ENCODE measurements at regions not wholly inside any gene's neighbourhood (a gene's known extent, or its start where the extent isn't known, plus 50 kb on each side); places are given as distances from the start of the nearest gene placed in this dataset.

- TF ChIP-seq CTCF (IDR thresholded peaks at IDR 0.05; ENCODE audit: extremely low read depth in 1 of 2, insufficient read depth in 1 of 2, low read depth in 1 of 2, low read length in 2 of 2), result no peak
- TF ChIP-seq POLR2A (IDR thresholded peaks at IDR 0.05; ENCODE audit: low read depth, low read length), result no peak
- no peak for TF ChIP-seq EZH2 (IDR thresholded peaks at IDR 0.05; ENCODE audit: borderline replicate concordance, low read depth, low read length, severe bottlenecking)
- no peak for TF ChIP-seq JUN (IDR thresholded peaks at IDR 0.05; ENCODE audit: borderline replicate concordance, insufficient read depth, insufficient read length, low read depth)
- no peak for TF ChIP-seq MAX (IDR thresholded peaks at IDR 0.05; ENCODE audit: insufficient read depth, insufficient read length)
- TF ChIP-seq MYC (IDR thresholded peaks at IDR 0.05; ENCODE audit: low read depth, low read length), result no peak
- no peak for TF ChIP-seq FOS (IDR thresholded peaks at IDR 0.05; ENCODE audit: borderline replicate concordance, insufficient read depth, low read length)
Measured at GRCh38 chr4:138948918-138949317, 66.7 kb upstream of the NOCT start.
